VCaP (cell line): ENCODE measurements at regions not wholly inside any gene's neighbourhood (a gene's known extent, or its start where the extent isn't known, plus 50 kb on each side); places are given as distances from the start of the nearest gene placed in this dataset.

Experiments used
- H3K27ac ChIP-seq: fragments of 450-650 bp; 2 replicates; pipeline ENCODE4 v1.5.1; 2017
- CTCF ChIP-seq: fragments of 450-650 bp; conservative IDR thresholded peaks from 2 replicates; pipeline ENCODE4 v1.5.1; 2017; ENCODE audit warnings: mild to moderate bottlenecking, moderate library complexity

GRCh38 chr9:95752129-95752731, 123.3 kb upstream of the ERCC6L2 start:
- H3K27ac ChIP-seq, result no peak overlapping the region
- no peak for TF ChIP-seq CTCF

GRCh38 chr9:95751520-95751790, 124.0 kb upstream of the ERCC6L2 start:
- TF ChIP-seq CTCF, result no peak
- H3K27ac ChIP-seq, result no peak overlapping the region

- TF ChIP-seq CTCF, result no peak
- no peak overlapping the region for H3K27ac ChIP-seq
Measured at GRCh38 chr9:95750725-95751519, 124.6 kb upstream of the ERCC6L2 start.

GRCh38 chr9:95749493-95749892, 126.0 kb upstream of the ERCC6L2 start:
- H3K27ac ChIP-seq, result no peak overlapping the region
- no peak for TF ChIP-seq CTCF

- no peak for TF ChIP-seq CTCF
- H3K27ac ChIP-seq, result no peak overlapping the region
Measured at GRCh38 chr9:95746408-95747180, 128.9 kb upstream of the ERCC6L2 start.

- no peak for TF ChIP-seq CTCF
- no peak overlapping the region for H3K27ac ChIP-seq
Measured at GRCh38 chr9:95742821-95743220, 132.7 kb upstream of the ERCC6L2 start.

- no peak for TF ChIP-seq CTCF
- no peak overlapping the region for H3K27ac ChIP-seq
Measured at GRCh38 chr9:95741631-95742030, 133.9 kb upstream of the ERCC6L2 start.
